Neural cell (in vitro differentiated cells): ENCODE measurements at regions not wholly inside any gene's neighbourhood (a gene's known extent, or its start where the extent isn't known, plus 50 kb on each side); places are given as distances from the start of the nearest gene placed in this dataset.

Source experiments
- EP300 ChIP-seq: fragments of 450-650 bp; conservative IDR thresholded peaks from 2 replicates; pipeline ENCODE4 v1.6.1; 2014; ENCODE audit warnings: antibody characterized with exemption, mild to moderate bottlenecking, moderate library complexity; ENCODE audit not compliant: poor library complexity, severe bottlenecking
- EZH2 ChIP-seq: fragments of 200-600, 300-800 bp; shearing (Covaris generic), sonication (generic); IDR thresholded peaks from 2 replicates; pipeline ENCODE4 v1.6.1; 2014; ENCODE audit warnings: antibody characterized with exemption, low read length, borderline replicate concordance, mild to moderate bottlenecking; ENCODE audit not compliant: insufficient read depth, poor library complexity, severe bottlenecking
- MXI1 ChIP-seq: fragments of 450-650 bp; conservative IDR thresholded peaks from 2 replicates; pipeline ENCODE4 v1.6.1; 2014; ENCODE audit warnings: antibody characterized with exemption, mild to moderate bottlenecking; ENCODE audit not compliant: poor library complexity, severe bottlenecking
- POLR2AphosphoS5 ChIP-seq: IDR thresholded peaks from 2 replicates; pipeline ENCODE4 v1.6.1; 2012
- RAD21 ChIP-seq: fragments of 450-650 bp; conservative IDR thresholded peaks from 2 replicates; pipeline ENCODE4 v1.6.1; 2014; ENCODE audit warnings: antibody characterized with exemption, mild to moderate bottlenecking, moderate library complexity
- SMC3 ChIP-seq: fragments of 450-650 bp; conservative IDR thresholded peaks from 2 replicates; pipeline ENCODE4 v1.6.1; 2014; ENCODE audit warnings: antibody characterized with exemption, mild to moderate bottlenecking, moderate library complexity; ENCODE audit not compliant: poor library complexity
- TF ChIP-seq, protein P1 (sequence below): fragments of 450-650 bp; IDR thresholded peaks from 2 replicates; pipeline ENCODE4 v1.5.1; 2014; ENCODE audit warnings: antibody characterized with exemption, mild to moderate bottlenecking, moderate library complexity; ENCODE audit not compliant: poor library complexity, severe bottlenecking

DNA sequence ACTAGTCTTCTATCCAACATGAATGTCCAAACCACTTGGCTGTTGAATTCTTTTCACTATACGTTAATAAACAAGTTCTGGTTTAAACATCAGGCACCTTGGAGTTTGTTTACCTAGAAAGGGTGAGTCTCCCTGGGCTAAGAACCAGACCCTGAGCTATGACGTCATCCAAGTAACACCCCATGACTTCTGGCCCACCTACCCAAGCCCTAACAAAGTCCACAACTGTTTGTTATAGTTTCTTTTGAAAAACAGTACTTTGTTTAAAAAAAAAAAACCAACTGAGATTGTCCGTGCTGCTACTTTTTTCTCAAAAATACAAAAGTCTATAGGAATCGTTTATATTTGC, 146.9 kb upstream of the BEND6 start:
- TF ChIP-seq, protein P1, sequence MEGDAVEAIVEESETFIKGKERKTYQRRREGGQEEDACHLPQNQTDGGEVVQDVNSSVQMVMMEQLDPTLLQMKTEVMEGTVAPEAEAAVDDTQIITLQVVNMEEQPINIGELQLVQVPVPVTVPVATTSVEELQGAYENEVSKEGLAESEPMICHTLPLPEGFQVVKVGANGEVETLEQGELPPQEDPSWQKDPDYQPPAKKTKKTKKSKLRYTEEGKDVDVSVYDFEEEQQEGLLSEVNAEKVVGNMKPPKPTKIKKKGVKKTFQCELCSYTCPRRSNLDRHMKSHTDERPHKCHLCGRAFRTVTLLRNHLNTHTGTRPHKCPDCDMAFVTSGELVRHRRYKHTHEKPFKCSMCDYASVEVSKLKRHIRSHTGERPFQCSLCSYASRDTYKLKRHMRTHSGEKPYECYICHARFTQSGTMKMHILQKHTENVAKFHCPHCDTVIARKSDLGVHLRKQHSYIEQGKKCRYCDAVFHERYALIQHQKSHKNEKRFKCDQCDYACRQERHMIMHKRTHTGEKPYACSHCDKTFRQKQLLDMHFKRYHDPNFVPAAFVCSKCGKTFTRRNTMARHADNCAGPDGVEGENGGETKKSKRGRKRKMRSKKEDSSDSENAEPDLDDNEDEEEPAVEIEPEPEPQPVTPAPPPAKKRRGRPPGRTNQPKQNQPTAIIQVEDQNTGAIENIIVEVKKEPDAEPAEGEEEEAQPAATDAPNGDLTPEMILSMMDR = no peak
- TF ChIP-seq EZH2 (no peak), MXI1 (no peak), EP300 (no peak), SMC3 (no peak), POLR2AphosphoS5 (no peak), RAD21 (no peak)
